Peyer's patch (tissue), 4 donors: ENCODE measurements at regions not wholly inside any gene's neighbourhood (a gene's known extent, or its start where the extent isn't known, plus 50 kb on each side); places are given as distances from the start of the nearest gene placed in this dataset.

Source experiments
- DNase-seq, 3 donors: peaks; one replicate each; pipeline ENCODE4 v3.0.0-alpha.2; 2017 to 2019
- H3K27ac ChIP-seq, 4 donors: fragments of 200-600 bp; sonication (generic); one replicate each; pipeline ENCODE4 v1.5.1; 2016 to 2019
- H3K27me3 ChIP-seq, 2 donors: fragments of 200-600 bp; sonication (generic); one replicate each; pipeline ENCODE4 v1.5.1; 2019
- H3K36me3 ChIP-seq, 3 donors: fragments of 200-600 bp; sonication (generic); one replicate each; pipeline ENCODE4 v1.5.1; 2016 to 2019
- H3K4me1 ChIP-seq, 4 donors: fragments of 200-600 bp; sonication (generic); one replicate each; pipeline ENCODE4 v1.5.1; 2016 to 2019
- H3K4me3 ChIP-seq, 4 donors: fragments of 200-600 bp; sonication (generic); 1 replicate in 3 of 4; 2 replicates in 1 of 4; pipeline ENCODE4 v1.5.1; 2016 to 2019; ENCODE audit warnings: mild to moderate bottlenecking in 1 of 4
- H3K9me3 ChIP-seq, 4 donors: fragments of 200-600 bp; sonication (generic); one replicate each; pipeline ENCODE4 v1.5.1; 2016 to 2019; ENCODE audit warnings: mild to moderate bottlenecking in 1 of 4
- POLR2A ChIP-seq, 2 donors: fragments of 450-650 bp; IDR thresholded peaks; one replicate each; pipeline ENCODE4 v1.5.1; 2017; ENCODE audit warnings: antibody characterized with exemption in 2 of 2, mild to moderate bottlenecking in 2 of 2, moderate library complexity in 2 of 2
- TF ChIP-seq, protein P1 (sequence below), 6 experiments: fragments of 450-650 bp in 4 of 6; fragments of 200-600 bp in 2 of 6; sonication (generic) in 1 of 6; IDR thresholded peaks; one replicate each; pipeline ENCODE4 v1.5.1; 2017 to 2019; ENCODE audit warnings: antibody characterized with exemption in 6 of 6, mild to moderate bottlenecking in 3 of 6, moderate library complexity in 1 of 6

- no peaks in the 10 kb centered on the region for H3K4me1 ChIP-seq
- no peak for TF ChIP-seq POLR2A (IDR thresholded peaks at IDR 0.05)
- TF ChIP-seq, protein P1, sequence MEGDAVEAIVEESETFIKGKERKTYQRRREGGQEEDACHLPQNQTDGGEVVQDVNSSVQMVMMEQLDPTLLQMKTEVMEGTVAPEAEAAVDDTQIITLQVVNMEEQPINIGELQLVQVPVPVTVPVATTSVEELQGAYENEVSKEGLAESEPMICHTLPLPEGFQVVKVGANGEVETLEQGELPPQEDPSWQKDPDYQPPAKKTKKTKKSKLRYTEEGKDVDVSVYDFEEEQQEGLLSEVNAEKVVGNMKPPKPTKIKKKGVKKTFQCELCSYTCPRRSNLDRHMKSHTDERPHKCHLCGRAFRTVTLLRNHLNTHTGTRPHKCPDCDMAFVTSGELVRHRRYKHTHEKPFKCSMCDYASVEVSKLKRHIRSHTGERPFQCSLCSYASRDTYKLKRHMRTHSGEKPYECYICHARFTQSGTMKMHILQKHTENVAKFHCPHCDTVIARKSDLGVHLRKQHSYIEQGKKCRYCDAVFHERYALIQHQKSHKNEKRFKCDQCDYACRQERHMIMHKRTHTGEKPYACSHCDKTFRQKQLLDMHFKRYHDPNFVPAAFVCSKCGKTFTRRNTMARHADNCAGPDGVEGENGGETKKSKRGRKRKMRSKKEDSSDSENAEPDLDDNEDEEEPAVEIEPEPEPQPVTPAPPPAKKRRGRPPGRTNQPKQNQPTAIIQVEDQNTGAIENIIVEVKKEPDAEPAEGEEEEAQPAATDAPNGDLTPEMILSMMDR (IDR thresholded peaks at IDR 0.05) = no peak
- no peaks in the 10 kb centered on the region for H3K36me3 ChIP-seq
- H3K9me3 ChIP-seq = no peaks in the 10 kb centered on the region
- no peak overlapping the region for H3K27ac ChIP-seq
- no peaks in the 10 kb centered on the region for H3K27me3 ChIP-seq
- no peak overlapping the region for H3K4me3 ChIP-seq
- DNase-seq = no peak
These were observed 169.7 kb upstream of the AGTR1 start for GRCh38 chr3:148528024-148528423.

- Histone ChIP-seq H3K9me3 (no peaks in the 10 kb centered on the region), H3K27me3 (no peaks in the 10 kb centered on the region), H3K27ac (no peak overlapping the region), H3K4me1 (no peaks in the 10 kb centered on the region), H3K4me3 (no peak overlapping the region), H3K36me3 (no peaks in the 10 kb centered on the region)
- no peak for DNase-seq
- TF ChIP-seq POLR2A (IDR thresholded peaks at IDR 0.05) = no peak
- TF ChIP-seq, protein P1 (IDR thresholded peaks at IDR 0.05) = no peak
These were observed 165.9 kb upstream of the AGTR1 start for GRCh38 chr3:148531836-148532235.

DNA sequence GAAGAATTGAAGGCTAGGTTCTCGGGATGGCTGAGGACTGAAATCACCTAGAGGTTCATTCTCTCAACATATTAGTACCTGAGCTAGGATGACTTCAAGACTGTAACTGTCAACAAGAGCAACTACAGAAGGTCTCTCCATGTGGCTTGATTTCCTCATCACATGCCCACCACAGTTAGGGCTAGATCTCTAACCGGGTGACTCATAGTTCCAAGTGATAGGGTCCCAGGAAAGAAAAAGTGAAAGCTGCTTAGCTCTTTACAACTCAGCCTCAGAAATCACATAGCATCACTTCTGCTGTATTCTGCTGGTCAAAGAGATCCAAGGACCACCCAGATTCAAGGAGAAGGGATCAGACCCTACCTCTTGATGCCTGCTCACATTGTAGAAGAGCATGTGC, 165.4 kb upstream of the AGTR1 start:
- no peaks in the 10 kb centered on the region for H3K27me3 ChIP-seq
- H3K4me1 ChIP-seq = no peaks in the 10 kb centered on the region
- TF ChIP-seq, protein P1 (IDR thresholded peaks at IDR 0.05) = no peak
- no peak for TF ChIP-seq POLR2A (IDR thresholded peaks at IDR 0.05)
- no peaks in the 10 kb centered on the region for H3K36me3 ChIP-seq
- no peak overlapping the region for H3K27ac ChIP-seq
- no peak overlapping the region for H3K4me3 ChIP-seq
- H3K9me3 ChIP-seq = no peaks in the 10 kb centered on the region
- no peak for DNase-seq

DNA sequence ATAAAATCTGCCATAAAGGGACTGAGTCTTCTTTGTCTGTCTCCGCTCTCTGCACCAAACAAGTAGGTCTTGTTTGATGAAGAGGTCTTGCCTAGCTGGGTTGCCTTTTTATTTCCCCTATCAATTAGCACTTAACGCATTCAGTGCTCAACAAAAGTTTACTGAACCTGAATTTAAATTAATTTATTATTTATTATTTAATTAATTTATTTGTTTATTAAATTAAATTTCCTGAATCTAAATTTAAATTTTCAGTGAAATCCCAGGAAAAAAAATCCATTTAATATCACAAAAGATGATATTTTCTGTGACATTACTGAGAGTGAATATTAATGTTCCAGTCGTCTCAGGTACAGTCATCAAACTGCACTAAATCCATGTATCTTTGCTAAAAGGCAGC, 164.9 kb upstream of the AGTR1 start:
- H3K4me1 ChIP-seq = no peaks in the 10 kb centered on the region
- DNase-seq = no peak
- no peak overlapping the region for H3K4me3 ChIP-seq
- no peak overlapping the region for H3K27ac ChIP-seq
- no peaks in the 10 kb centered on the region for H3K9me3 ChIP-seq
- no peak for TF ChIP-seq POLR2A (IDR thresholded peaks at IDR 0.05)
- TF ChIP-seq, protein P1 (IDR thresholded peaks at IDR 0.05) = no peak
- H3K27me3 ChIP-seq = no peaks in the 10 kb centered on the region
- no peaks in the 10 kb centered on the region for H3K36me3 ChIP-seq

DNA sequence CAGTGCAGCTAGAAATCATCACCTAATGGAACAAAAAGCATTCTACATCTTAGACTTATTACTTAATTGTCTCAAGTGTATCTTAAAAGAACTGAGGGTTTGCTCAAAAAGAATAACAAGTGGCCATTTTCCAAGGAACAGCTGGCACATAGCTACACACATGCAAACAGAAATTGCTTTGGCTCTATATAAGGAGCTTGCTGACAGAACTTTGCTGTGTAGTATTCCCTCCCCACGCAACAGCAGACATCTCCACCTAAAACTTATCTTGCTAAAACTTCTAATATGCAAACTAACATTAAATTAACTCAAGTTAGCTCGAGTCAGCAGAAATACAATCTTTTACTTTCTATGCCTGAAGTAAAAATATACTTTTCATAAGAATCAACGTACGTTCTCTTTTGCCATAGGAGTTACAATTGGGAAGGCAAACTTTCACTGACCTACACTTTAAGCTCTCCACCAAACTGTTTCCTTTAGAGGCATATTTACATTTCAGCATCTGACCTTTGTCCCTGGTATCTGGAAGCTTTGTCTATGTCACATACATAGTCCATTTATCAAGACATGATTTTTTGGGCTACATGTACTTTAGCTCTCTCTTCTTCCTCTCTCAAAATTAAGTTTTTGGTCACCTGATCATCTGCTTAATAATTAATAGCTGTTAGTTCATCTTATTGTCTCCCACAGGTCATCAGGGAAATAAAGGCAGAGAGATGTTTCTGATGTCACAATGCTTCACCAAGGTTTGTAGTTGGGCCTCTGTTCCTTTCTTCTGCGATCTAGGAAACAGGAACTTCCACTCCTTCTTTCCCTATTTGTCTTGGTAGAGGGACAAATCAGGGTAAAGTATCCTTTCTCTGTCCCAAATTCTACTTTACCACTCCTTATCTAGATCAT, 163.4 kb upstream of the AGTR1 start:
- Histone ChIP-seq H3K27ac (no peak overlapping the region), H3K27me3 (no peaks in the 10 kb centered on the region), H3K4me3 (no peak overlapping the region), H3K4me1 (no peaks in the 10 kb centered on the region), H3K36me3 (no peaks in the 10 kb centered on the region), H3K9me3 (no peaks in the 10 kb centered on the region)
- no peak for DNase-seq
- TF ChIP-seq, protein P1 (IDR thresholded peaks at IDR 0.05) = no peak
- no peak for TF ChIP-seq POLR2A (IDR thresholded peaks at IDR 0.05)
